ENCODE measurements at regions not wholly inside any gene's neighbourhood (a gene's known extent, or its start where the extent isn't known, plus 50 kb on each side); places are given as distances from the start of the nearest gene placed in this dataset.

DNA sequence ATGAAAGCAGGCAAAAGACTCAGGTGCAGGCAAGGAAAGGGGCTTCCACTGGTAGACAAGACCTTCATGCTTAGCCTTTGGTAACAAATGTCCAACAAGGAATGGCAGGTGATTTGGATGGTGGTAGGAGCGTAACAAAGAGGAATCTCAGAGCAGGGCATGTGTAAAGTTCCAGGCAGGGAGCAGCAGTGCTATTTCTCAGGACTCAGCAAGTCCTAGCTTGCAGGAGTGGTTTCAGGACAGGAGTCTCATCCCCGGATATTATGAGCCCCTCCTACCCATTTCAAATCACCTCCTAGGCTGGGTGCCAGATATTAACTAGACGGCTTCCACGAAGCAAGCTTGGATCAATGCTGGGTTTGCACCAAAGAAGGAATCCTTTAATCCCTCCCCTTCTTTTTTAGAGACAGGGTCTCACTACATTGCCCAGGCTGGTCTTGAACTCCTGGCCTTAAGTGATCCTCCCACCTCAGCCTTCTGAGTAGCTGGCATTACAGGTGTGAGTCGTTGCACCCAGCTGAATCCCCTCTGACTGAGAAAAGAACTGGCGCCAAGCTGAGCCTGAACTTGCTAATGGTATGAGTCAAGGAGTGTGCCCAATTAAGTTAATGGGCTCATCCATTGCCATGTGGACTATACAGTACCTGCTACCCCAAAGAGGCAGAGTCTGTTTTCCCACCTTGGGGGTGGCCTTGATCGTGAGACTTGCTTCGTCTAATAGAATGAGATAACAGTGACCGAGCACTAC, 190.3 kb downstream of the ARL4C start:
- no peak for DNase-seq (ENCODE audit: low read depth)

- no peak for DNase-seq (ENCODE audit: low read depth)
Observed at GRCh38 chr2:234305846-234306245, 191.0 kb downstream of the ARL4C start.

DNA sequence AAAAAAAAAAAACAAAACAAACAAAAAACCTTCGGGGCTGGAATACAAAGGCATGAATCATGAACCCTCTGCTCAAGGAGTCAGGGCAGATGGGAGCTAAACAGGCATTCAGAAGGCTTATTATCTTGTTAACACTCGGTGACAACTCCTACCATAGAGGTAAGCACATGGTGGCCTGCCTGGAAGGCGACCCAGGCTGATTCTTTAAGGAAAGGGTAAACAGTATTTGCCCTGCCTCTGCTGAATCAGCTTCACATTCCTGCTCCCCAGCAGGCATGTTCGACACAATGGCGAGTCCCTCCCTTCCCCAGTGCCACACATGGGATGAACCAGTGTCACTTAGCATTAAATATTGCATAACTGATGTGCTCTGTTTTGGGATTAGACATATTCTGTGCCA, 191.9 kb downstream of the ARL4C start:
- no peak for DNase-seq (ENCODE audit: low read depth)

GRCh38 chr2:234302664-234302991, 194.3 kb downstream of the ARL4C start:
- DNase-seq (ENCODE audit: low read depth): no peak

DNA sequence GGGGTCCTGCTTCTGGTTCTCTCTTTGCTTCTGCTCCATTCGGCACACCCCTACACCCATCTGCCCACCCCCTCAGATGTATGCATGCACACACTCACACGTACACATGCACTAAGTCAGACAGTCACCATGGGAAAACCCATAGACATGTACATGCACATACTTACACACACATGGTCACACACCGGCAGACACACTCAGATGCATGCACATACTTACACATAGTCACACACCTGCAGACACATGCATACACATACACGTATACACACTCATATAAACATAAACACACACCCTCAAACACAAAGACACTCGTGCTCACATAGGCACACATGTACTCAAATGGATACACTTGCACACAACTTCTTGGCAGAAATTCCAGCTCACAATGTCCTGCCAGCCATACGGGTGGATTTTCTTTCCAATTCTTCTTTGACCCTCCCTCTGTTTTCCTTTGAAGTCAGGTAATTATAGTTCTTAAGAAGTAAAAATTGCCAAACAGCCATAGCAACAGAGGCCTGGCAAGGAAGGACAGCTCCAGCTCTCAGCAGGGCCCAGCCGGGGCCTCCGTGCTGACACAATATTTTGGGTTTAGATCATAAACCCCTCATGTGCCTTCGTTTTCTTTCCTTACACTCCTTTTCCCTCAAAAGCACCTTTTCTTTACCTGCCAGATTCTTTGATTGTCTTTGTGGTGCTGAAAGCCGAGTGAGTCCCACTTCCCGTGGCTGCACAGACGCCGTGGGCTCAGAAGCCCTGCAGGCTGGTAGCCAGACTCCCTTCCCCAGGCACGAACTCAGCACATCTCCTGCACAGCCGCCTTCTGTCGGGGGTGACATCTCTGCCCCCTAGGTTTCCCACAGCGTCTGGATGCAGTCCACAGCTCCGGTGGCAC, 195.7 kb downstream of the ARL4C start:
- DNase-seq (ENCODE audit: low read depth): no peak

DNA sequence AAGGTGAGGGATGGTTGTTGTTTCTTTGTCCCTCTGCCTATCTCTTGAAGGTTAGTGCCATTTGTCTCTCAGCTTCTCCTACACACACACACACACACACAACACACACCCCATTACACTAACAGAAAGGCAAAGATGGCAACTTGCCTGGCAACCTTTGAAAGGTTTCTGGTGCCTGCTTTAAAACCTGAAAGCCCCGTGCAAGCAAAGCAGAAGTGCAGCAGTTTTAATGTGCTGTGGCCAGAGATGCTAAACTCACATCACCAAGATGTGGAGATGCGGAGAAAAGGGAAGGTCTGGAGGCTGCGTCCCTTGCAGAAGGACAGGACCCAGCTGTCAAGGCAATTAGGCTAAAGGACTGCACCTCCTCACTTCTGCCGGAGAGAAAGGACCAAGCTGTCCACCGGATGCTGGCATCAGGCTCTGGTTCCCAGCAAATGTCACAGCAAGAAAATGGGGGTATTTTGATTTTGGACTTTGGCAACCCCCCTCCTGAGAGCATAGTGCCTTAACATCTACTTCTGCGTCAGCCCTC, 196.4 kb downstream of the ARL4C start:
- DNase-seq (ENCODE audit: low read depth): no peak

GRCh38 chr2:234298918-234299317, 198.0 kb downstream of the ARL4C start:
- DNase-seq (ENCODE audit: low read depth): no peak

DNA sequence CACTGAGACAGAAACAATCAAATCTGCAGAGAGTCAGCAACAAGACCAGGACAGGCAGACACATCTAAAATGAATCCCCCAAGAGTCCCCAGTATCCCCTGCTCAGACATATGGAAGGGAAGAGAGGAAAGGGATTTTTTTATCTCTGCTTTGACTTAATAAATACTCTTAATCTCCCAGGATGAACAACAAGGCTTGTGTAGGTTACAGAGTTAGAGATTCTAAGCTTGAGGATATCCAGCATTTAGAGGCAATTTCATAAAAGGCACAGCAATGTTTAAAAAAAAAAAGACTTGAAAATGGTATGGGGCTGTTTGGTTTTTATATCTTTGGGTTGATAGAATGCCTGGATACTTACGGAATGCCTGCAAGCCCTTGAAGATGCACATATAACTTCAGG, 199.9 kb downstream of the ARL4C start:
- no peak for DNase-seq (ENCODE audit: low read depth)

GRCh38 chr2:234293973-234294372, 202.9 kb downstream of the ARL4C start:
- DNase-seq (ENCODE audit: low read depth): no peak

DNA sequence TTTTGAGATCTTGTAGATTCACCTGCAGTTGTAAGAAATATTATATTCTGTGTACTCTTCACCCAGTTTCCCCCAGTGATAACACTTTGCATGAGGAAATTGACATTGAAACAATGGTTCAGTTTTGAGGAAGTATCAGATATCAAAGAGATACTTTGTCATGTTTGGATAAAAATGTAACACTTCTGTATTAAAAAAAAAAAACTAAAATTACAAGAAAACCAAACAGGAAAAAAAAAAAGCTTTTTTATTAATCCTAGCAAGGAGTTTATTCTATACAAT, 204.0 kb downstream of the ARL4C start:
- no peak for DNase-seq (ENCODE audit: low read depth)

DNA sequence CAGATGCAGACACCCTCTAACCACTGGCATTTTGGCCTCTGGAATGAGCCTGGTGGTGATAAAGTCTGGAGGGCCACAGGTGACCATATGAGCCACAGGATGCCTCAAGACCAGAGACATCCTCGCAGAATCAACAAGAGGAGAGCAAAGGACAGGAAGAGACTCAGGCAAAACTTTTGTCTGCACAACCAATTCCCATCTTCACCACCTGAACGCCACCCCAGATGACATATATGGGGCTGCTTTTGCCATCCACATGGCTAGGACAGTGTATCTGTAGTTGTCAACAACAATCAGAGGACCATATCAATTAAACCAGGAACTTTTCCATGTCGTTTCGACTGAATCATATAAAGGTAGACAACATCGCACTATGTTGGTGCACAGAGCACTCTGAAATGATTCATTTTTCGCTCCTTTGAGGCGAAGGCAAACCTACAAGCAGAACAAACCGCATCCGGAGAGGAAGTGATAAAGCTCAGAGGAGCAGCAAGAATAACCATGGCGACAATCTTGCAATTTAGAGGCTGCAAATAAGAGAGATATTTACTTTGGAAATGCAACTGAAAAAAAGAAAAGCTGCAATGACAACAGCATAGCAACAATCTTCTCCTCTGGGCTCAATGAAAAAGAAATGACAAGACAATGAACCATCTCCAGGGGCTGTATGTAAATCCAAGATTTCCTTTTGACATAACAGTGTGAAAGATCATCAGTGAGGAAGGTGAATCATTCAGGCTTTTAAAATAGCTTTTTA, 204.5 kb downstream of the ARL4C start:
- DNase-seq (ENCODE audit: low read depth): no peak

DNA sequence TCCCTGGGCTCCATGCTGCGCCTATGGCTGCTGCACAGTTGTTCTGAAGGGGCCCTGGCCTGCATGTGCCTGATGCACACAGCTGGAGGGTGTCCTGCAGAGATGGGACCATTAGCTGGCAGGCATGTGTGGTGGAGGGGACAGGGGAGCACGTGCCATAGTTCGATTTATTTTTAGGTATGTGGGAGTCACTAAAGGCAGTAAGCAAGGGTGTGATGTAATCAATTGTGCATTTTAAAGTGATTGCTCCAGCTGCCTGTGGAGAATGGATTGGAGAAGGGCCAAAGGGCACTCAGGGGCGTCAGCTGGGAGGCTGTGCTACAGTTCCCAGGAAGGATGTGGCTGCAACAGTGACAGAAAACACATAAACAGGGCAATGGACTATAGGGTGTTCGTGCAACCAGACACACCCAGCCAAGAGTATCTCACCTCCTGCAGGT, 205.1 kb downstream of the ARL4C start:
- no peak for DNase-seq (ENCODE audit: low read depth)

GRCh38 chr2:234290671-234291070, 206.2 kb downstream of the ARL4C start:
- DNase-seq (ENCODE audit: low read depth): peak; percentile 60

DNA sequence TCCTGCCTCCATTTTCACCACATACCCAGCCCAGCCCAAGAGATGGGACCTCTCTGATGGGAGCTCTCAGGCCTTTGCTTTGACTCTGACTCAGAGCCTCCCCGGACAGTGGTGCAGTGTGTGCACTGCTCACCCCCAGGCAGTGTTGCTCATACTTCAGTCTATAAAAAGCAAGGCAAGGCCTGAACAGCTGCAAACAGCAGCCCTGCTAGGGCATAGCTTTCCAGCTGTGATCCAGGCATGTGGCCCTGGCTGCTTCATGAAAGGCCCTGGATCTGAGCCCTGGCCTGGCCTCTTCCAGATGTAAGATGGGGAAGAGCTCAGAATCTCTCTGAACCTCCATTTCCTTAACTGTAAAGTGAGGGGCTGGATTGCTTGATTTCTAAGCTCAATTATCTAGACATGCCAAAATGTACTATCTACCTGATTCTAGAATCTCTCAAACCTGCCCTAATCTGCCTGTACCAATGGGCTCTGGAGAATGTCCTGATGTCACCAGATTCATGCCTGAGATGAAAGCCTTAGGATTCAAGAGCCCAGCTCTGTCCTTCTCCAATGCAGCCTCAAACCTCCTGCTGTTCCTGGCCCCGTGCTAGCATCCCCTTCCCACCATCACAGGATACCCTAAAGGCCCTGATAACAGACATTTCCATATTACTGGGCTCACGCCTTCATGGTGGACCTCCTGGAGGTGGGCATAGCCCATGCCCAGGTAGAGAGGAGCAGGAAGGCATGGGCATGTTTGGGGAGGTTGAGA, 206.9 kb downstream of the ARL4C start:
- DNase-seq (ENCODE audit: low read depth): no peak

- peak; percentile 55 for DNase-seq (ENCODE audit: low read depth)
Observed at GRCh38 chr2:234288974-234289455, 207.9 kb downstream of the ARL4C start.

GRCh38 chr2:234287650-234288049, 209.2 kb downstream of the ARL4C start:
- DNase-seq (ENCODE audit: low read depth): no peak

DNA sequence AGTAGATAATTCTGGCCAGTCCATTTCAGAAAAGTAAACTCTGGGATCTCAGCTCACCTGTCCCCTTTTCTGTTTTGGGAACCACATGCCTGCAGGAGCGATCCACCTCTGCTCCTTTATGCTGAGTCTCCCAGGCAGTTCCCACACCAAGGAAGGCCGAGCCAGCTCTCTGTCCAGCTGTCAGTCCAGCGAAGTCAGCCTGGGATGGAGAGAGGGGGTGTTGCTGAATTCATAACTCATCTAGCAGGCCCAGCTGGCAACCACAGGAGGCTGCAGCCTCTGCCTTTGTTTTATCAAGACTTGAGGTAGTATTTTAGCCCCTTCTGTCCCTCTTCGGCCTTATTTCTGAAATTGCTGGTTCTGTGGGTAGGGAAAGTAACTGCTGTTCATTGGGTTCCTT, 209.9 kb downstream of the ARL4C start:
- DNase-seq (ENCODE audit: low read depth): no peak

GRCh38 chr2:234286118-234286598, 210.7 kb downstream of the ARL4C start:
- no peak for DNase-seq (ENCODE audit: low read depth)

- DNase-seq (ENCODE audit: low read depth): no peak
Observed at GRCh38 chr2:234285541-234285940, 211.3 kb downstream of the ARL4C start.

DNA sequence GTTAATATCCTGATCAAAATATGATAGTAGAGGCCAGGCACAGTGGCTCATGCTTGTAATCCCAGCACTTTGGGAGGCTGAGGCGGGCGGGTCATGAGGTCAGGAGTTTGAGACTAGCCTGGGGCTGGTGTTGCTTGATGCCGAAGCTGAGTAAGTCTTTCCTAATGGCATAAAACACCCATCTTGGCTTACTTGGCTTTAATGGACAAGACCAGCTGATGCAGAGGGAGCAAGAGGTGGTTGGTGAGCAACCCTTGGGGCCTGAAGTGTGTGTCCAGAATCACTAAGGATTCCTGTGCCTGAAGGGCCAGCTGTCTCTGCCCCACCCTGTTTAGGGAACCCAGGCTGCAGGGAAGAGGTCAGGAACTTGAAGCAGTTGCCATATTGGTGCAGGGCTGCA, 217.2 kb downstream of the ARL4C start:
- DNase-seq (ENCODE audit: low read depth): no peak

- no peak for DNase-seq (ENCODE audit: low read depth)
Observed at GRCh38 chr2:234278556-234279255, 218.2 kb downstream of the ARL4C start.
